ENCODE measurements at regions not wholly inside any gene's neighbourhood (a gene's known extent, or its start where the extent isn't known, plus 50 kb on each side); places are given as distances from the start of the nearest gene placed in this dataset.
A peak's percentile ranks its signal among the peaks of the same experiment; 100 is the strongest.

DNA sequence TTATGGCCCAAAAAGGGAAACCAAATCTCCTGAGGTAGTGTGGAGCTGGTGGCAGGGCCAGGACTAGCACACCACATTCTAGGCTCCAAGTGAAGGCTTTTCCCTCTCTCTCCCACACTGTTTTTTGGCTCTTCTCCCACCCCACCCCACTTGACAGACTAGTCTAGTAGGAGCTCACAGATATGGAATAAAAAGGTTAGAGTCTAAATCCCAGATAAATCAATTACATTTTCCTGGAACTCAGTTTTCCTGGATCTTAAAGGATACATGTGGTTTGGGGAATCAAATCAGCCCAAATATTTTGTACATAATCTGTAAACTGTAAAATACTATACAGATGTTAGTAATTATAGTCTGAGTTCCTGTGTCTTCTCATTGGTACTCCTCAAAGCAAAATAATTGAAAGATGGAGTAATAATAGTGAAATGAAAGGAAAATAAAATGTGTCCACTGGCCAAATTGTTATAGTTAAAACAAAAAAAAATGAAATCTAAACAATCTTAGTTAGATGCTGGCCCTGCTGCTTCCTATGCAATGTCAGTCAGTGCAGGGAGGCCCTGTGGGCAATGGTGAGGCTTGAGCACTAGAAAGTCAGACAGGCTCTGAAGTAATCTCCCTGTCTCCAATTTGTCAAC is 370.4 kb upstream of the CPEB2 start:
- no peak for DNase-seq
- Mint-ChIP-seq H3K4me1 (no peaks in the 10 kb centered on the region), H3K27me3 (ENCODE audit: low read depth in 3 of 3) (no peaks in the 10 kb centered on the region), H3K9me3 (peaks cover under 1 to 12% (median 5%) of the 10 kb centered on the region in 6 donors), H3K27ac (no peak overlapping the region), H3K4me3 (no peak overlapping the region), H3K36me3 (peaks cover 0 to 4% (median 3%) of the 10 kb centered on the region in 3 donors)

DNA sequence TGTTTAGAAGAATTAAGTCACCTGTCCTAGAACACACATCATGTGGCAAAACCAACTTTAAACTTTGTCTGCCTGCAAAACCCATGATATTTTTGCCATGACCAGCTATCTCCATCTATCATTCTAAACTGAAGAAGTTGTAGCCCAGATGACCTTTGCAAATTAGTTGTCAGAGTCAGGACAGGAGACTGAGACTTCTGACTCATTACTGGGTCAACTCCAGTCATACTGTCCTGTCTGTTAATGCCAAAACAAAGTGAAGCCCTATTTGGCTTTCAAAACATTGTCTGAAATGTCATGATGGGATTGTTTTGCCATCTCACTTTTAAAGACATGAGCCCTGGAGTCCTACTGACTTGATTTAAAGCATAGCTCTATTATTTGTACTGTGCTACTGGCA is 365.7 kb upstream of the CPEB2 start:
- H3K9me3 Mint-ChIP-seq: peaks cover 0 to 10% (median 5%) of the 10 kb centered on the region in 6 donors
- no peak overlapping the region for H3K27ac Mint-ChIP-seq
- H3K4me1 Mint-ChIP-seq: no peaks in the 10 kb centered on the region
- H3K27me3 Mint-ChIP-seq (ENCODE audit: low read depth in 3 of 3): peaks cover 0 to 2% (median 0%) of the 10 kb centered on the region in 3 donors
- DNase-seq: no peak
- H3K36me3 Mint-ChIP-seq: peaks cover 0 to 4% (median 0%) of the 10 kb centered on the region in 3 donors
- H3K4me3 Mint-ChIP-seq: no peak overlapping the region

DNA sequence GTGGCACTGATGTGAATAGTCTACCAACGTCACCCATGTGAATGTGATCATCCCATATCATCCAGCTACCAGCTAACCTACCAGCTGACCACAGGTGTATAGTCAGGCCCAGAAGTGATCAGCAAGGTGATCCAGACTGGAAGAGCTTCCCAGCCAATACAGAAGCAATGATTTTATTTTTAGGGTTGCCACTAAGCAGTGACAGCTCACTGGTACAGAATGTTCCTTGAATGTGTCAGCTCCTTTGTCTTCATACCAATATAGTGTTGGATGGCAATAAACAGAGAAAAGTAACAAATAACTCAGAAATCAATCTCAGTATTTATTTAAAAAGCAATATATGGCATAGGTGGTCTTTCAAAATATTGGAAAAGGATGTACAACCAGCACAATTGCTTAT is 361.8 kb upstream of the CPEB2 start:
- Mint-ChIP-seq H3K4me3 (no peak overlapping the region), H3K4me1 (no peaks in the 10 kb centered on the region), H3K9me3 (peaks cover 0 to 10% (median 0%) of the 10 kb centered on the region in 6 donors), H3K27me3 (ENCODE audit: low read depth in 3 of 3) (peaks cover 0 to 2% (median 0%) of the 10 kb centered on the region in 3 donors), H3K27ac (no peak overlapping the region), H3K36me3 (peaks cover 0 to 4% (median 0%) of the 10 kb centered on the region in 3 donors)
- no peak for DNase-seq

- Mint-ChIP-seq H3K27me3 (ENCODE audit: low read depth in 3 of 3) (peaks cover 0 to 2% (median 0%) of the 10 kb centered on the region in 3 donors), H3K4me3 (no peak overlapping the region), H3K27ac (peak overlapping the region in 1 of 6 donors; percentile 70)
These were observed 360.4 kb upstream of the CPEB2 start for GRCh38 chr4:14641871-14642270.

GRCh38 chr4:14644580-14645282 is 357.6 kb upstream of the CPEB2 start:
- Mint-ChIP-seq H3K4me3 (no peak overlapping the region), H3K27me3 (ENCODE audit: low read depth in 3 of 3) (no peaks in the 10 kb centered on the region), H3K9me3 (peaks cover 0 to 7% (median 0%) of the 10 kb centered on the region in 6 donors), H3K4me1 (no peaks in the 10 kb centered on the region), H3K27ac (no peak overlapping the region), H3K36me3 (no peaks in the 10 kb centered on the region)
- DNase-seq: no peak

More at GRCh38 chr4:14641871-14642270, 360.4 kb upstream of the CPEB2 start:
- no peaks in the 10 kb centered on the region for H3K4me1 Mint-ChIP-seq
- no peaks in the 10 kb centered on the region for H3K36me3 Mint-ChIP-seq
- H3K9me3 Mint-ChIP-seq: peaks cover 0 to 6% (median 0%) of the 10 kb centered on the region in 6 donors
- DNase-seq: no peak

DNA sequence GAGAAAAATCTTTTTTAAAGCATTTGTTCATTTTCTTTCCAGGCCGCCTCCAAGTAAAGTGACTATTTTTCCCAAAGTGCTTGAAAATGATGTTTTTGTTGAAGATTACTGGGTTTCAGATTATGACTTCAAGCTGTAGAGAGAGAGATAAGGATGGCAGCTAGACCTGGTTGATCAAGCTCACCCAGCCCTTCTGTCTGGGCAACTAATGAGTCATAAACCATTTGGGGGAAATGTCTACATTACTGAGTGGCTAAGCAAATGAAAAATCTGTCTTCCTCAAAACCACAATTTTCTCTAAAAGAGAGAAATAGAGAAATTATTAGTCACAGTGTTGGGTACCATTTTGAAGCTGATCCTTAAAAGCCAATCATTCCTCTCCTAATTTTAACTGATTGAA is 355.4 kb upstream of the CPEB2 start:
- H3K27me3 Mint-ChIP-seq (ENCODE audit: low read depth in 3 of 3): peaks cover 0 to 1% (median 0%) of the 10 kb centered on the region in 3 donors
- H3K4me3 Mint-ChIP-seq: no peak overlapping the region
- H3K36me3 Mint-ChIP-seq: no peaks in the 10 kb centered on the region
- no peak overlapping the region for H3K27ac Mint-ChIP-seq
- DNase-seq: no peak
- no peaks in the 10 kb centered on the region for H3K4me1 Mint-ChIP-seq
- peaks cover 0 to 7% (median 2%) of the 10 kb centered on the region in 6 donors for H3K9me3 Mint-ChIP-seq

- DNase-seq: no peak
- Mint-ChIP-seq H3K36me3 (peaks cover 0 to 5% (median 2%) of the 10 kb centered on the region in 3 donors), H3K4me3 (no peak overlapping the region), H3K4me1 (no peaks in the 10 kb centered on the region), H3K9me3 (peaks cover 0 to 20% (median 10%) of the 10 kb centered on the region in 6 donors), H3K27me3 (ENCODE audit: low read depth in 3 of 3) (peaks cover 0 to 1% (median 0%) of the 10 kb centered on the region in 3 donors), H3K27ac (no peak overlapping the region)
These were observed 352.2 kb upstream of the CPEB2 start for GRCh38 chr4:14650127-14650526.

DNA sequence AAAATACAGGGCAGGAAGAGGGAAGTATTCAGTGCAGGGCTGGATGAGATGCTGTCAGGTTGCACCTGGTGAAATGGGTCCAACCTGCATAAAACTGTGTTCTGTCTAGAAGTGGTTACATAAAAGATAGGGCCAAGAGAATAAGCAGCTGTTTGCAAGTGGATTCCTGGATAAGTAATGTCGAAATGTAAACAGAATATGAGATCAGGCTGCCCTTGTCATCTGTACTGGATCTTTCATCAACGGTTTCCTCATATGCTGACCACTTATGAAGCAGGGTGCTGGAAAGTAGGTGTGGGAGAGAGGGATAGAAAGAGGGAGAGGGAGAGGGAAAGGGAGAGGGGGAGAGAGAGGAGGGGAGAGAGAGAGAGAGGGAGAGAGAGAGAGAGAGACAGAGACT is 349.8 kb upstream of the CPEB2 start:
- Mint-ChIP-seq H3K27ac (no peak overlapping the region), H3K27me3 (ENCODE audit: low read depth in 3 of 3) (peaks cover 0 to 1% (median 0%) of the 10 kb centered on the region in 3 donors), H3K9me3 (peaks cover 1 to 31% (median 17%) of the 10 kb centered on the region in 6 donors), H3K4me1 (no peaks in the 10 kb centered on the region), H3K36me3 (peaks cover 0 to 9% (median 5%) of the 10 kb centered on the region in 3 donors), H3K4me3 (no peak overlapping the region)
- DNase-seq: no peak

DNA sequence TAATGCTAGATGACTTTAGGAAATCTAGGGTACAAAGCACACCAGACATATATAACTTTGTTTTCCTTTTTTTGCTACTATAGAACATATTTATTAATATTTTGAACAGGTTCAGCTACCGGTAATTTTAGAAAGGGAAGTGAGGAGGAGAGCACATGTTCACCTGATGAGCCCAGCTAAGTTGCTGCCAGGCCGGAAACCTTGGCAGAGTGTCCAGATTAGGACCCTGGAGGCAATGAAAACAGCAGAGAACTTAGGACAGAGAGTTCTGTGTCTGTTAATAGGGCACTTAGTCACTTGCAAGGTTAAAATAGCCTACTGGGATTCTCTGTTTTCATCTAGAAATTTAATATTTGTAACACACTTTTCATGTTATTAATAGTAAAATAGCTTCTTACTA is 348.9 kb upstream of the CPEB2 start:
- Mint-ChIP-seq H3K27me3 (ENCODE audit: low read depth in 3 of 3) (peaks cover 0 to 1% (median 0%) of the 10 kb centered on the region in 3 donors), H3K4me3 (no peak overlapping the region), H3K27ac (no peak overlapping the region), H3K9me3 (peaks cover 4 to 38% (median 16%) of the 10 kb centered on the region in 6 donors), H3K4me1 (no peaks in the 10 kb centered on the region), H3K36me3 (peaks cover 0 to 9% (median 5%) of the 10 kb centered on the region in 3 donors)
- no peak for DNase-seq

DNA sequence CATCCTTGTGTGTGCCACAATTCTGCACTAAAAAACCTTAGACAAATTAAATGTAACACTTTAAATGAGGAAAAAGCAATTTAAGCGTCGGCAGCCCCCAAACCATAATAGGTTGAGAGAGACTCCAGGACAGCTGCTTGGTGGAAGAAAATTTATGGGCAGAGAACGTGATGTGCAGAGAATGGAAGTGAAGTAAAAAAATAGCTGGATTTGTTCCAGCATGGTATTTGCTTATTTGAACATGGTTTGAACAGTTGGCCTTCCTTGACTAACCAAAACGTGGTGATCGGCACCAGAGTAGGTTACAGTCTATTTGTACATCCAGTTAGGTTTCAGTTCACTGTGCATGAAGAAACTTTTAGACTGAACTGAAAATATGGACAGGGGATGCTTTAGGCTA is 343.0 kb upstream of the CPEB2 start:
- no peaks in the 10 kb centered on the region for H3K4me1 Mint-ChIP-seq
- H3K27ac Mint-ChIP-seq: no peak overlapping the region
- peaks cover 0 to 9% (median 0%) of the 10 kb centered on the region in 3 donors for H3K36me3 Mint-ChIP-seq
- peaks cover 4 to 50% (median 13%) of the 10 kb centered on the region in 6 donors for H3K9me3 Mint-ChIP-seq
- H3K27me3 Mint-ChIP-seq (ENCODE audit: low read depth in 3 of 3): peaks cover 0 to 2% (median 0%) of the 10 kb centered on the region in 3 donors
- no peak for DNase-seq
- no peak overlapping the region for H3K4me3 Mint-ChIP-seq

GRCh38 chr4:14667624-14668151 is 334.6 kb upstream of the CPEB2 start:
- Mint-ChIP-seq H3K27me3 (ENCODE audit: low read depth in 3 of 3) (peaks cover 0 to 4% (median 2%) of the 10 kb centered on the region in 3 donors), H3K27ac (no peak overlapping the region), H3K36me3 (peaks cover 0 to 4% (median 0%) of the 10 kb centered on the region in 3 donors), H3K4me1 (no peaks in the 10 kb centered on the region), H3K9me3 (peaks cover 3 to 24% (median 9%) of the 10 kb centered on the region in 6 donors), H3K4me3 (no peak overlapping the region)
- no peak for DNase-seq

- Mint-ChIP-seq H3K27ac (no peak overlapping the region), H3K36me3 (peaks cover 0 to 4% (median 0%) of the 10 kb centered on the region in 3 donors), H3K4me3 (no peak overlapping the region), H3K27me3 (ENCODE audit: low read depth in 3 of 3) (peaks cover 0 to 4% (median 2%) of the 10 kb centered on the region in 3 donors), H3K9me3 (peaks cover 3 to 22% (median 9%) of the 10 kb centered on the region in 6 donors), H3K4me1 (no peaks in the 10 kb centered on the region)
- DNase-seq: no peak
These were observed 334.0 kb upstream of the CPEB2 start for GRCh38 chr4:14668296-14668695.

GRCh38 chr4:14669371-14669770 is 332.9 kb upstream of the CPEB2 start:
- DNase-seq: no peak
- H3K4me3 Mint-ChIP-seq: no peak overlapping the region
- peaks cover 3 to 19% (median 8%) of the 10 kb centered on the region in 6 donors for H3K9me3 Mint-ChIP-seq
- H3K27me3 Mint-ChIP-seq (ENCODE audit: low read depth in 3 of 3): peaks cover 0 to 4% (median 2%) of the 10 kb centered on the region in 3 donors
- H3K4me1 Mint-ChIP-seq: no peaks in the 10 kb centered on the region
- no peak overlapping the region for H3K27ac Mint-ChIP-seq
- peaks cover 0 to 4% (median 0%) of the 10 kb centered on the region in 3 donors for H3K36me3 Mint-ChIP-seq

DNA sequence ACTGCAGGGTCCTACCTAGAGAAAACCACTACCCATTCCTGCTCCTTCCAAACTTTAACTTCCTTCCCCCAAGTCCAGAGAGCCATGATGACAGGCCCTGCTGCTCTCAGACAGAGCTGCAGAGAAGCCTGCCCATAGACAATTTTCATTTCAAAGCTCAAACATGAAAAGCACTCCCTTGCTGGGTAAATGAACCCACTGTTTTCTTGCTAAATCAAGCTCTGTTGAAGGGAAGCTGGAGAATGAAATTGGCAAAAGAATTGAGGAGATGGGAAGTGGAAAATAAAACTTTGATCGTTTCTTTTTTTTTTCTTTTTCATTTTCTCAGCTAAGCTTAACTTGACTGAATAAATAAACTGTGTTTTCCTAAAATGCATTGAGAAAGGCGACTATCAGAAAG is 331.1 kb upstream of the CPEB2 start:
- Mint-ChIP-seq H3K4me3 (no peak overlapping the region), H3K27me3 (ENCODE audit: low read depth in 3 of 3) (peaks cover 0 to 4% (median 2%) of the 10 kb centered on the region in 3 donors), H3K4me1 (no peaks in the 10 kb centered on the region), H3K9me3 (peaks cover 1 to 17% (median 7%) of the 10 kb centered on the region in 6 donors), H3K27ac (no peak overlapping the region), H3K36me3 (peaks cover 0 to 4% (median 0%) of the 10 kb centered on the region in 3 donors)
- DNase-seq: no peak

All from immature natural killer cell (primary cell).